ENCODE measurements at regions not wholly inside any gene's neighbourhood (a gene's known extent, or its start where the extent isn't known, plus 50 kb on each side); places are given as distances from the start of the nearest gene placed in this dataset.

GRCh38 chr6:10210052-10210451, 204.8 kb downstream of the TFAP2A start:
- no peak overlapping the region for H3K4me3 ChIP-seq (ENCODE audit: low read depth, low read length)
- TF ChIP-seq CTCF (IDR thresholded peaks at IDR 0.05; ENCODE audit: low read depth, low read length) = no peak

GRCh38 chr6:10205892-10206291, 209.0 kb downstream of the TFAP2A start:
- TF ChIP-seq CTCF (IDR thresholded peaks at IDR 0.05; ENCODE audit: low read depth, low read length) = no peak

GRCh38 chr6:10205120-10205519, 209.8 kb downstream of the TFAP2A start:
- no peak for TF ChIP-seq CTCF (IDR thresholded peaks at IDR 0.05; ENCODE audit: low read depth, low read length)
- no peak overlapping the region for H3K4me3 ChIP-seq (ENCODE audit: low read depth, low read length)

More at GRCh38 chr6:10205892-10206291, 209.0 kb downstream of the TFAP2A start:
- no peak overlapping the region for H3K4me3 ChIP-seq (ENCODE audit: low read depth, low read length)

GRCh38 chr6:10203651-10204050, 211.2 kb downstream of the TFAP2A start:
- TF ChIP-seq CTCF (IDR thresholded peaks at IDR 0.05; ENCODE audit: low read depth, low read length) = no peak
- H3K4me3 ChIP-seq (ENCODE audit: low read depth, low read length) = no peak overlapping the region

GRCh38 chr6:10202581-10202980, 212.3 kb downstream of the TFAP2A start:
- TF ChIP-seq CTCF (IDR thresholded peaks at IDR 0.05; ENCODE audit: low read depth, low read length) = no peak
- H3K4me3 ChIP-seq (ENCODE audit: low read depth, low read length) = no peak overlapping the region

GRCh38 chr6:10201606-10202510, 213.0 kb downstream of the TFAP2A start:
- TF ChIP-seq CTCF (IDR thresholded peaks at IDR 0.05; ENCODE audit: low read depth, low read length) = no peak
- no peak overlapping the region for H3K4me3 ChIP-seq (ENCODE audit: low read depth, low read length)

- no peak overlapping the region for H3K4me3 ChIP-seq (ENCODE audit: low read depth, low read length)
- TF ChIP-seq CTCF (IDR thresholded peaks at IDR 0.05; ENCODE audit: low read depth, low read length) = no peak
These were observed 218.8 kb downstream of the TFAP2A start for GRCh38 chr6:10196090-10196489.

Data from WI38 (cell line).